ENCODE measurements at regions not wholly inside any gene's neighbourhood (a gene's known extent, or its start where the extent isn't known, plus 50 kb on each side); places are given as distances from the start of the nearest gene placed in this dataset.

DNA sequence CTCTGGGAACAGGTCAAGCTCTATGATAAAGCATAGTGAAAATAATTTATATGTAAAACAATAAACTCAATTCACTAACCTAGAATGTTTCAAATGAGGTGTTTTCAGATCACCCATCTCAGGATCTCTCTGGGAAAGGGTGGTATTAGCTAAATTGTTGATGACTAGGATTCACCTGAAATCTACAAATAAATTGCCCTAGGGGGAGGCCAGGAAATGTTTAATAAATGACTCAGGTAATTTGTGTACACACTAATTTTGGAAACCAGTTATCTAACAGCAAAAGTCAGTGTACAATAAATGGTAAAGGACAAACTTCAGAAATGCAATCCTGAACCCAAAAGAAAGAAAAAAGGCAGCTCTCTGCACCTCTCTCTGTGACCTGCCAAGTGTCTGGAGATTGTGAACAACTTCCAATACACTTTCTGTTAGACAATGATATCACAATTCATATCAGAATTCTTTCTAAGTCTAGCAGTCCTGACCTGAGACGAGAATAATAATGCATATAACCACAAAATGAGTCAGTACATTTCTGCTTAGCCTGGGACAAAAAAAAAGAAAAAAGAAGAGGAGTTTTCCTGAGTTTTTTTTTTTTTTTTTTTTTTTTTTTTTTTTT is 760.0 kb downstream of the EPHA4 start:
- Histone ChIP-seq H3K9me3 (ENCODE audit: low read length) (no peaks in the 10 kb centered on the region), H3K9me2 (ENCODE audit: low read depth, low read length) (no peaks in the 10 kb centered on the region), H4K20me1 (ENCODE audit: insufficient read depth, low read length) (no peaks in the 10 kb centered on the region), H3K27ac (ENCODE audit: low read depth, low read length, poor library complexity, severe bottlenecking) (no peak overlapping the region), H3K4me2 (ENCODE audit: low read length) (no peak overlapping the region), H3F3A (ENCODE audit: insufficient read depth, low read length) (no peaks in the 10 kb centered on the region), H2AFZ (ENCODE audit: low read length) (no peak overlapping the region), H3K4me1 (ENCODE audit: insufficient read depth, low read length, severe bottlenecking) (no peaks in the 10 kb centered on the region), H3K79me2 (ENCODE audit: insufficient read depth, low read length) (no peaks in the 10 kb centered on the region), H3K36me3 (ENCODE audit: insufficient read depth, low read length) (no peaks in the 10 kb centered on the region), H3K27me3 (ENCODE audit: insufficient read depth, low read length) (no peaks in the 10 kb centered on the region), H3K4me3 (ENCODE audit: low read depth, low read length, poor library complexity, severe bottlenecking) (no peak overlapping the region), H3K9ac (ENCODE audit: low read length) (no peak overlapping the region)
- TF ChIP-seq EZH2 (IDR thresholded peaks at IDR 0.05; ENCODE audit: borderline replicate concordance, low read length), result no peak
- TF ChIP-seq, protein P1, sequence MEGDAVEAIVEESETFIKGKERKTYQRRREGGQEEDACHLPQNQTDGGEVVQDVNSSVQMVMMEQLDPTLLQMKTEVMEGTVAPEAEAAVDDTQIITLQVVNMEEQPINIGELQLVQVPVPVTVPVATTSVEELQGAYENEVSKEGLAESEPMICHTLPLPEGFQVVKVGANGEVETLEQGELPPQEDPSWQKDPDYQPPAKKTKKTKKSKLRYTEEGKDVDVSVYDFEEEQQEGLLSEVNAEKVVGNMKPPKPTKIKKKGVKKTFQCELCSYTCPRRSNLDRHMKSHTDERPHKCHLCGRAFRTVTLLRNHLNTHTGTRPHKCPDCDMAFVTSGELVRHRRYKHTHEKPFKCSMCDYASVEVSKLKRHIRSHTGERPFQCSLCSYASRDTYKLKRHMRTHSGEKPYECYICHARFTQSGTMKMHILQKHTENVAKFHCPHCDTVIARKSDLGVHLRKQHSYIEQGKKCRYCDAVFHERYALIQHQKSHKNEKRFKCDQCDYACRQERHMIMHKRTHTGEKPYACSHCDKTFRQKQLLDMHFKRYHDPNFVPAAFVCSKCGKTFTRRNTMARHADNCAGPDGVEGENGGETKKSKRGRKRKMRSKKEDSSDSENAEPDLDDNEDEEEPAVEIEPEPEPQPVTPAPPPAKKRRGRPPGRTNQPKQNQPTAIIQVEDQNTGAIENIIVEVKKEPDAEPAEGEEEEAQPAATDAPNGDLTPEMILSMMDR (IDR thresholded peaks at IDR 0.05; ENCODE audit: low read length), result no peak

DNA sequence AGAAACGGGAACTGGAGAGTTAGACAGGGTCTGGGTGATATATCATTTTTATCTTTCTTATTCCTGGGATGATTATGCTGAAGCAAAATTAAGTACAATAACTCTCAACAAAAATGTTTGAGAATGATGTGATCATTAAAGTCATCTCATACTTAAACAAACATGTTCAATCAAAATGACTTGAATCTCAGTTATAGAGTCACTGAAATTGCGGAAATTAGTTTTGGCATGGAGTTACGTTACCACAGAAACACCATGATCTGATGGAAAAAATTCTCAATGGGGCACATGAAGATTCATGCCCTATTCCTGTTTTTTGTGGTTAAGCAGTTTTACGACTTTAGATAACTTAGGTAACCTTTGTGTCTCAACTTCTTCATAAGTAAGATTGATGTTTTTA is 757.7 kb downstream of the EPHA4 start:
- Histone ChIP-seq H3K9me2 (ENCODE audit: low read depth, low read length) (no peaks in the 10 kb centered on the region), H3K36me3 (ENCODE audit: insufficient read depth, low read length) (no peaks in the 10 kb centered on the region), H3K4me3 (ENCODE audit: low read depth, low read length, poor library complexity, severe bottlenecking) (no peak overlapping the region), H3K9me3 (ENCODE audit: low read length) (no peaks in the 10 kb centered on the region), H3K27me3 (ENCODE audit: insufficient read depth, low read length) (no peaks in the 10 kb centered on the region), H3F3A (ENCODE audit: insufficient read depth, low read length) (no peaks in the 10 kb centered on the region), H3K27ac (ENCODE audit: low read depth, low read length, poor library complexity, severe bottlenecking) (no peak overlapping the region), H3K9ac (ENCODE audit: low read length) (no peak overlapping the region), H3K79me2 (ENCODE audit: insufficient read depth, low read length) (no peaks in the 10 kb centered on the region), H3K4me2 (ENCODE audit: low read length) (no peak overlapping the region), H4K20me1 (ENCODE audit: insufficient read depth, low read length) (no peaks in the 10 kb centered on the region), H2AFZ (ENCODE audit: low read length) (no peak overlapping the region), H3K4me1 (ENCODE audit: insufficient read depth, low read length, severe bottlenecking) (no peaks in the 10 kb centered on the region)
- TF ChIP-seq, protein P1 (IDR thresholded peaks at IDR 0.05; ENCODE audit: low read length), result no peak
- TF ChIP-seq EZH2 (IDR thresholded peaks at IDR 0.05; ENCODE audit: borderline replicate concordance, low read length), result no peak

DNA sequence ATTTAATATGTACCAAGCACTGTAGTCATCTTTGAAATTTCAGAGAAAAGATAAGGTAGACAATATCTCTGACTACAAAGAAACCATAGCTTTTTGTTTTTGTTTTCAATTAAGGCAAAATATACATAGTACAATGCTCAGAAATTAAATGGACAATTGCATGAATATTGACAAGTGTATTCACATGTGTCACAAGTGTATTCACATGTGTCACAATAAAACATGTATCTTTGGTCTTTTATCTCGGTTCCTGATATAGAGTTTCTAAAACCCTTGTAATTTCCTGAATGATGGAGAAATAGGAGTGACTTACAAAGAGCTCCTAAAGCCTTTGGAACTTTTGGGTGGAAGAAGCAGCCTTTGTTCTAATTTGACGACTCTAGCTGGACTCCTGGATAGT is 756.4 kb downstream of the EPHA4 start:
- no peak overlapping the region for H3K27ac ChIP-seq (ENCODE audit: low read depth, low read length, poor library complexity, severe bottlenecking)
- H4K20me1 ChIP-seq (ENCODE audit: insufficient read depth, low read length), result no peaks in the 10 kb centered on the region
- no peaks in the 10 kb centered on the region for H3F3A ChIP-seq (ENCODE audit: insufficient read depth, low read length)
- H3K9ac ChIP-seq (ENCODE audit: low read length), result no peak overlapping the region
- H3K27me3 ChIP-seq (ENCODE audit: insufficient read depth, low read length), result no peaks in the 10 kb centered on the region
- H3K79me2 ChIP-seq (ENCODE audit: insufficient read depth, low read length), result no peaks in the 10 kb centered on the region
- H3K4me1 ChIP-seq (ENCODE audit: insufficient read depth, low read length, severe bottlenecking), result no peaks in the 10 kb centered on the region
- H3K36me3 ChIP-seq (ENCODE audit: insufficient read depth, low read length), result no peaks in the 10 kb centered on the region
- no peaks in the 10 kb centered on the region for H3K9me3 ChIP-seq (ENCODE audit: low read length)
- H3K4me2 ChIP-seq (ENCODE audit: low read length), result no peak overlapping the region
- H2AFZ ChIP-seq (ENCODE audit: low read length), result no peak overlapping the region
- TF ChIP-seq, protein P1 (IDR thresholded peaks at IDR 0.05; ENCODE audit: low read length), result no peak
- no peak for TF ChIP-seq EZH2 (IDR thresholded peaks at IDR 0.05; ENCODE audit: borderline replicate concordance, low read length)
- H3K9me2 ChIP-seq (ENCODE audit: low read depth, low read length), result no peaks in the 10 kb centered on the region
- H3K4me3 ChIP-seq (ENCODE audit: low read depth, low read length, poor library complexity, severe bottlenecking), result no peak overlapping the region

All from OCI-LY1 (cell line).